Skeletal muscle satellite cell (primary cell): ENCODE measurements at regions not wholly inside any gene's neighbourhood (a gene's known extent, or its start where the extent isn't known, plus 50 kb on each side); places are given as distances from the start of the nearest gene placed in this dataset.
"Not testable (repeated sequence)": the region's sequence is repeated elsewhere in the genome, so short reads cannot be mapped to it uniquely, and the experiment has no call there.

Source experiments
- H3K27me3 ChIP-seq: 2 replicates; pipeline ENCODE4 v1.7.0; 2013; ENCODE audit warnings: low read length; ENCODE audit not compliant: control insufficient read depth, insufficient read depth
- H3K36me3 ChIP-seq: 2 replicates; pipeline ENCODE4 v1.7.0; 2013; ENCODE audit warnings: mild to moderate bottlenecking, control low read depth, low read length; ENCODE audit not compliant: insufficient read depth
- H3K4me1 ChIP-seq: 2 replicates; pipeline ENCODE4 v1.7.0; 2013; ENCODE audit warnings: low read length; ENCODE audit not compliant: control insufficient read depth, insufficient read depth
- H3K4me2 ChIP-seq: 2 replicates; pipeline ENCODE4 v1.7.0; 2013; ENCODE audit warnings: mild to moderate bottlenecking, low read length
- H3K4me3 ChIP-seq: 2 replicates; pipeline ENCODE4 v1.7.0; 2013; ENCODE audit warnings: low read length
- H3K9ac ChIP-seq: 2 replicates; pipeline ENCODE4 v1.7.0; 2013; ENCODE audit warnings: mild to moderate bottlenecking, low read depth, low read length, moderate library complexity
- H3K9me3 ChIP-seq: replicated peaks from 2 replicates; pipeline ENCODE4 v1.7.0; 2013; ENCODE audit warnings: mild to moderate bottlenecking, control low read depth, low read length

- peaks cover 4% of the 10 kb centered on the region for H3K4me1 ChIP-seq
- H3K27me3 ChIP-seq = no peaks in the 10 kb centered on the region
- no peaks in the 10 kb centered on the region for H3K36me3 ChIP-seq
- no peak overlapping the region for H3K4me2 ChIP-seq
- H3K4me3 ChIP-seq = no peak overlapping the region
- H3K9ac ChIP-seq = no peak overlapping the region
- no peaks in the 10 kb centered on the region for H3K9me3 ChIP-seq
These were observed 222.4 kb downstream of the ANTXR2 start for GRCh38 chr4:79850626-79851025.

- Histone ChIP-seq H3K9ac (no peak overlapping the region), H3K4me3 (no peak overlapping the region), H3K4me2 (no peak overlapping the region), H3K27me3 (no peaks in the 10 kb centered on the region), H3K36me3 (no peaks in the 10 kb centered on the region), H3K4me1 (peaks cover 4% of the 10 kb centered on the region), H3K9me3 (no peaks in the 10 kb centered on the region)
These were observed 224.7 kb downstream of the ANTXR2 start for GRCh38 chr4:79848329-79848728.

GRCh38 chr4:79847411-79847810 is 225.6 kb downstream of the ANTXR2 start:
- Histone ChIP-seq H3K4me3 (no peak overlapping the region), H3K36me3 (no peaks in the 10 kb centered on the region), H3K9ac (no peak overlapping the region), H3K4me1 (peaks cover 4% of the 10 kb centered on the region), H3K27me3 (no peaks in the 10 kb centered on the region), H3K4me2 (no peak overlapping the region), H3K9me3 (no peaks in the 10 kb centered on the region)

- H3K4me2 ChIP-seq = no peak overlapping the region
- H3K9me3 ChIP-seq = no peaks in the 10 kb centered on the region
- H3K36me3 ChIP-seq = no peaks in the 10 kb centered on the region
- no peaks in the 10 kb centered on the region for H3K4me1 ChIP-seq
- H3K4me3 ChIP-seq = no peak overlapping the region
- H3K27me3 ChIP-seq = no peaks in the 10 kb centered on the region
- no peak overlapping the region for H3K9ac ChIP-seq
These were observed 230.9 kb downstream of the ANTXR2 start for GRCh38 chr4:79842162-79842561.

GRCh38 chr4:79833857-79834256 is 239.2 kb downstream of the ANTXR2 start:
- H3K4me1 ChIP-seq = no peaks in the 10 kb centered on the region
- no peak overlapping the region for H3K9ac ChIP-seq
- no peak overlapping the region for H3K4me2 ChIP-seq
- no peak overlapping the region for H3K4me3 ChIP-seq
- H3K36me3 ChIP-seq = no peaks in the 10 kb centered on the region
- H3K27me3 ChIP-seq = no peaks in the 10 kb centered on the region
- H3K9me3 ChIP-seq = no peaks in the 10 kb centered on the region

GRCh38 chr4:79831701-79832514 is 241.1 kb downstream of the ANTXR2 start:
- Histone ChIP-seq H3K4me2 (no peak overlapping the region), H3K4me3 (no peak overlapping the region), H3K27me3 (no peaks in the 10 kb centered on the region), H3K9ac (no peak overlapping the region), H3K4me1 (no peaks in the 10 kb centered on the region), H3K9me3 (no peaks in the 10 kb centered on the region), H3K36me3 (no peaks in the 10 kb centered on the region)

- H3K36me3 ChIP-seq = no peaks in the 10 kb centered on the region
- no peak overlapping the region for H3K9ac ChIP-seq
- no peaks in the 10 kb centered on the region for H3K4me1 ChIP-seq
- no peak overlapping the region for H3K4me2 ChIP-seq
- H3K9me3 ChIP-seq = no peaks in the 10 kb centered on the region
- H3K4me3 ChIP-seq = no peak overlapping the region
- no peaks in the 10 kb centered on the region for H3K27me3 ChIP-seq
These were observed 241.9 kb downstream of the ANTXR2 start for GRCh38 chr4:79831119-79831528.

GRCh38 chr4:79827283-79827682 is 245.7 kb downstream of the ANTXR2 start:
- Histone ChIP-seq H3K9ac (no peak overlapping the region), H3K4me3 (no peak overlapping the region), H3K9me3 (no peaks in the 10 kb centered on the region), H3K27me3 (no peaks in the 10 kb centered on the region), H3K4me1 (no peaks in the 10 kb centered on the region), H3K4me2 (no peak overlapping the region), H3K36me3 (no peaks in the 10 kb centered on the region)

- H3K27me3 ChIP-seq = no peaks in the 10 kb centered on the region
- H3K4me2 ChIP-seq = no peak overlapping the region
- H3K9ac ChIP-seq = no peak overlapping the region
- no peak overlapping the region for H3K4me3 ChIP-seq
- H3K4me1 ChIP-seq = no peaks in the 10 kb centered on the region
- H3K9me3 ChIP-seq = no peaks in the 10 kb centered on the region
- H3K36me3 ChIP-seq = no peaks in the 10 kb centered on the region
These were observed 249.8 kb downstream of the ANTXR2 start for GRCh38 chr4:79823148-79823763.

- Histone ChIP-seq H3K36me3 (no peaks in the 10 kb centered on the region), H3K27me3 (no peaks in the 10 kb centered on the region), H3K4me1 (no peaks in the 10 kb centered on the region), H3K4me2 (no peak overlapping the region), H3K9ac (no peak overlapping the region), H3K4me3 (no peak overlapping the region), H3K9me3 (no peaks in the 10 kb centered on the region)
These were observed 252.6 kb downstream of the ANTXR2 start for GRCh38 chr4:79820427-79820826.

- H3K4me2 ChIP-seq, H3K9me3 ChIP-seq, H3K36me3 ChIP-seq, H3K4me1 ChIP-seq, H3K27me3 ChIP-seq, H3K4me3 ChIP-seq, H3K9ac ChIP-seq: not testable (repeated sequence)
These were observed 265.1 kb downstream of the ANTXR2 start for GRCh38 chr4:79807933-79808332.

- H3K4me1 ChIP-seq = no peaks in the 10 kb centered on the region
- H3K4me3 ChIP-seq = no peak overlapping the region
- H3K27me3 ChIP-seq = no peaks in the 10 kb centered on the region
- no peak overlapping the region for H3K4me2 ChIP-seq
- no peak overlapping the region for H3K9ac ChIP-seq
- H3K36me3 ChIP-seq = no peaks in the 10 kb centered on the region
- H3K9me3 ChIP-seq = no peaks in the 10 kb centered on the region
These were observed 275.0 kb downstream of the ANTXR2 start for GRCh38 chr4:79798047-79798446.
